ENCODE measurements at regions not wholly inside any gene's neighbourhood (a gene's known extent, or its start where the extent isn't known, plus 50 kb on each side); places are given as distances from the start of the nearest gene placed in this dataset.
"Not testable (repeated sequence)": the region's sequence is repeated elsewhere in the genome, so short reads cannot be mapped to it uniquely, and the experiment has no call there.

GRCh38 chr6:120786256-120786655 is 548.0 kb downstream of the TBC1D32 start:
- no peak for DNase-seq

GRCh38 chr6:120785459-120786086 is 548.7 kb downstream of the TBC1D32 start:
- DNase-seq: no peak

- no peak for DNase-seq
These were observed 554.8 kb downstream of the TBC1D32 start for GRCh38 chr6:120779441-120779840.

- no peak for DNase-seq
These were observed 558.6 kb downstream of the TBC1D32 start for GRCh38 chr6:120775698-120776097.

GRCh38 chr6:120774275-120774674 is 560.0 kb downstream of the TBC1D32 start:
- DNase-seq: peak; percentile 71

GRCh38 chr6:120771019-120771418 is 563.3 kb downstream of the TBC1D32 start:
- no peak for DNase-seq

- DNase-seq: no peak
These were observed 570.0 kb downstream of the TBC1D32 start for GRCh38 chr6:120764312-120764711.

GRCh38 chr6:120759570-120759969 is 574.7 kb downstream of the TBC1D32 start:
- no peak for DNase-seq

- not testable (repeated sequence) for DNase-seq
These were observed 585.7 kb downstream of the TBC1D32 start for GRCh38 chr6:120748574-120748973.

GRCh38 chr6:120736740-120737139 is 597.5 kb downstream of the TBC1D32 start:
- DNase-seq: no peak

GRCh38 chr6:120735641-120736040 is 598.6 kb downstream of the TBC1D32 start:
- DNase-seq: peak; percentile 4

GRCh38 chr6:120711255-120711654 is 623.0 kb downstream of the TBC1D32 start:
- DNase-seq: no peak

- no peak for DNase-seq
These were observed 634.3 kb downstream of the TBC1D32 start for GRCh38 chr6:120700001-120700400.

- no peak for DNase-seq
These were observed 647.8 kb downstream of the TBC1D32 start for GRCh38 chr6:120686492-120686891.

GRCh38 chr6:120682145-120682544 is 652.1 kb downstream of the TBC1D32 start:
- no peak for DNase-seq

- peak; percentile 0 for DNase-seq
These were observed 653.1 kb downstream of the TBC1D32 start for GRCh38 chr6:120681204-120681603.

GRCh38 chr6:120675886-120676285 is 658.4 kb downstream of the TBC1D32 start:
- DNase-seq: peak; percentile 9

GRCh38 chr6:120671519-120671918 is 662.8 kb downstream of the TBC1D32 start:
- DNase-seq: no peak

GRCh38 chr6:120652506-120652905 is 681.8 kb downstream of the TBC1D32 start:
- DNase-seq: no peak

GRCh38 chr6:120648713-120649112 is 685.6 kb downstream of the TBC1D32 start:
- DNase-seq: no peak

- no peak for DNase-seq
These were observed 688.2 kb downstream of the TBC1D32 start for GRCh38 chr6:120646101-120646500.

- no peak for DNase-seq
These were observed 701.3 kb downstream of the TBC1D32 start for GRCh38 chr6:120632975-120633374.

GRCh38 chr6:120627612-120628011 is 706.7 kb downstream of the TBC1D32 start:
- no peak for DNase-seq

GRCh38 chr6:120622127-120622631 is 712.1 kb downstream of the TBC1D32 start:
- DNase-seq: no peak

GRCh38 chr6:120620900-120621299 is 713.4 kb downstream of the TBC1D32 start:
- no peak for DNase-seq

All from fibroblast of skin of right biceps (primary cell).